ENCODE measurements at regions not wholly inside any gene's neighbourhood (a gene's known extent, or its start where the extent isn't known, plus 50 kb on each side); places are given as distances from the start of the nearest gene placed in this dataset.

- in situ Hi-C loops (cut with HindIII; ENCODE audit: low pct_unique_long_range_greater_than_20kb, low sequenced_read_pairs): no loop called here
These were observed 859.3 kb upstream of the KLHL1 start for GRCh38 chr13:70967564-70967963.

GRCh38 chr13:70964874-70965273, 856.6 kb upstream of the KLHL1 start:
- in situ Hi-C loops (cut with HindIII; ENCODE audit: low pct_unique_long_range_greater_than_20kb, low sequenced_read_pairs): no loop called here

More at GRCh38 chr13:70967564-70967963, 859.3 kb upstream of the KLHL1 start:
- no peak for DNase-seq (ENCODE audit: low read depth)

GRCh38 chr13:70964124-70964523, 855.9 kb upstream of the KLHL1 start:
- in situ Hi-C loops (cut with HindIII; ENCODE audit: low pct_unique_long_range_greater_than_20kb, low sequenced_read_pairs): no loop called here
- no peak for DNase-seq (ENCODE audit: low read depth)

More at GRCh38 chr13:70964874-70965273, 856.6 kb upstream of the KLHL1 start:
- no peak for DNase-seq (ENCODE audit: low read depth)

- DNase-seq (ENCODE audit: low read depth): peak; percentile 1
- in situ Hi-C loops (cut with HindIII; ENCODE audit: low pct_unique_long_range_greater_than_20kb, low sequenced_read_pairs): no loop called here
These were observed 852.7 kb upstream of the KLHL1 start for GRCh38 chr13:70960841-70961443.

GRCh38 chr13:70959035-70959775, 851.0 kb upstream of the KLHL1 start:
- in situ Hi-C loops (cut with HindIII; ENCODE audit: low pct_unique_long_range_greater_than_20kb, low sequenced_read_pairs): no loop called here
- no peak for DNase-seq (ENCODE audit: low read depth)

GRCh38 chr13:70955887-70956286, 847.6 kb upstream of the KLHL1 start:
- in situ Hi-C loops (cut with HindIII; ENCODE audit: low pct_unique_long_range_greater_than_20kb, low sequenced_read_pairs): no loop called here
- no peak for DNase-seq (ENCODE audit: low read depth)

- in situ Hi-C loops (cut with HindIII; ENCODE audit: low pct_unique_long_range_greater_than_20kb, low sequenced_read_pairs): no loop called here
- DNase-seq (ENCODE audit: low read depth): no peak
These were observed 842.4 kb upstream of the KLHL1 start for GRCh38 chr13:70950664-70951063.

GRCh38 chr13:70945506-70945905, 837.3 kb upstream of the KLHL1 start:
- DNase-seq (ENCODE audit: low read depth): no peak
- in situ Hi-C loops (cut with HindIII; ENCODE audit: low pct_unique_long_range_greater_than_20kb, low sequenced_read_pairs): no loop called here

- no peak for DNase-seq (ENCODE audit: low read depth)
- in situ Hi-C loops (cut with HindIII; ENCODE audit: low pct_unique_long_range_greater_than_20kb, low sequenced_read_pairs): no loop called here
These were observed 833.2 kb upstream of the KLHL1 start for GRCh38 chr13:70941454-70941853.

- DNase-seq (ENCODE audit: low read depth): no peak
These were observed 830.2 kb upstream of the KLHL1 start for GRCh38 chr13:70938462-70938861.

GRCh38 chr13:70932511-70932910, 824.3 kb upstream of the KLHL1 start:
- in situ Hi-C loops (cut with HindIII; ENCODE audit: low pct_unique_long_range_greater_than_20kb, low sequenced_read_pairs): no loop called here
- DNase-seq (ENCODE audit: low read depth): no peak

More at GRCh38 chr13:70938462-70938861, 830.2 kb upstream of the KLHL1 start:
- in situ Hi-C loops (cut with HindIII; ENCODE audit: low pct_unique_long_range_greater_than_20kb, low sequenced_read_pairs): no loop called here

GRCh38 chr13:70923863-70924752, 815.9 kb upstream of the KLHL1 start:
- in situ Hi-C loops (cut with HindIII; ENCODE audit: low pct_unique_long_range_greater_than_20kb, low sequenced_read_pairs): no loop called here

GRCh38 chr13:70911286-70911685, 803.0 kb upstream of the KLHL1 start:
- DNase-seq (ENCODE audit: low read depth): no peak
- in situ Hi-C loops (cut with HindIII; ENCODE audit: low pct_unique_long_range_greater_than_20kb, low sequenced_read_pairs): no loop called here

More at GRCh38 chr13:70923863-70924752, 815.9 kb upstream of the KLHL1 start:
- DNase-seq (ENCODE audit: low read depth): no peak

- in situ Hi-C loops (cut with HindIII; ENCODE audit: low pct_unique_long_range_greater_than_20kb, low sequenced_read_pairs): no loop called here
- DNase-seq (ENCODE audit: low read depth): no peak
These were observed 800.5 kb upstream of the KLHL1 start for GRCh38 chr13:70908795-70909194.

GRCh38 chr13:70905035-70905434, 796.8 kb upstream of the KLHL1 start:
- no peak for DNase-seq (ENCODE audit: low read depth)
- in situ Hi-C loops (cut with HindIII; ENCODE audit: low pct_unique_long_range_greater_than_20kb, low sequenced_read_pairs): no loop called here

- no peak for DNase-seq (ENCODE audit: low read depth)
- in situ Hi-C loops (cut with HindIII; ENCODE audit: low pct_unique_long_range_greater_than_20kb, low sequenced_read_pairs): no loop called here
These were observed 787.9 kb upstream of the KLHL1 start for GRCh38 chr13:70896136-70896535.

- no peak for DNase-seq (ENCODE audit: low read depth)
- in situ Hi-C loops (cut with HindIII; ENCODE audit: low pct_unique_long_range_greater_than_20kb, low sequenced_read_pairs): no loop called here
These were observed 787.3 kb upstream of the KLHL1 start for GRCh38 chr13:70895599-70895998.

GRCh38 chr13:70894258-70894657, 786.0 kb upstream of the KLHL1 start:
- no peak for DNase-seq (ENCODE audit: low read depth)
- in situ Hi-C loops (cut with HindIII; ENCODE audit: low pct_unique_long_range_greater_than_20kb, low sequenced_read_pairs): no loop called here

GRCh38 chr13:70893832-70894231, 785.6 kb upstream of the KLHL1 start:
- in situ Hi-C loops (cut with HindIII; ENCODE audit: low pct_unique_long_range_greater_than_20kb, low sequenced_read_pairs): no loop called here
- DNase-seq (ENCODE audit: low read depth): no peak

Measured in Caki2 (cell line).